HG03442 (cell line): ENCODE measurements at regions not wholly inside any gene's neighbourhood (a gene's known extent, or its start where the extent isn't known, plus 50 kb on each side); places are given as distances from the start of the nearest gene placed in this dataset.
A peak's percentile ranks its signal among the peaks of the same experiment; 100 is the strongest.

ENCODE experiments used
- ATAC-seq: cut with Tn5 transposase; IDR thresholded peaks from one replicate; pipeline ENCODE4 v1.9.1; 2021; ENCODE audit warnings: mild to moderate bottlenecking, moderate library complexity; ENCODE audit not compliant: unreplicated experiment

GRCh38 chr4:124253080-124253479 lies 459.5 kb downstream of the ANKRD50 start:
- ATAC-seq: no peak

- ATAC-seq: peak; percentile 97
These were observed 450.0 kb downstream of the ANKRD50 start for GRCh38 chr4:124262211-124263179.

- no peak for ATAC-seq
These were observed 446.8 kb downstream of the ANKRD50 start for GRCh38 chr4:124265701-124266100.

- ATAC-seq: no peak
These were observed 445.8 kb downstream of the ANKRD50 start for GRCh38 chr4:124266721-124267120.

- no peak for ATAC-seq
These were observed 436.1 kb downstream of the ANKRD50 start for GRCh38 chr4:124276461-124276860.

- no peak for ATAC-seq
These were observed 434.8 kb downstream of the ANKRD50 start for GRCh38 chr4:124277691-124278090.

GRCh38 chr4:124278477-124278876 lies 434.1 kb downstream of the ANKRD50 start:
- ATAC-seq: no peak

GRCh38 chr4:124279741-124280140 lies 432.8 kb downstream of the ANKRD50 start:
- no peak for ATAC-seq

- no peak for ATAC-seq
These were observed 430.1 kb downstream of the ANKRD50 start for GRCh38 chr4:124282301-124282898.

GRCh38 chr4:124288706-124289486 lies 423.6 kb downstream of the ANKRD50 start:
- ATAC-seq: no peak

GRCh38 chr4:124290678-124291077 lies 421.9 kb downstream of the ANKRD50 start:
- no peak for ATAC-seq

GRCh38 chr4:124295413-124295812 lies 417.1 kb downstream of the ANKRD50 start:
- no peak for ATAC-seq

GRCh38 chr4:124304941-124305340 lies 407.6 kb downstream of the ANKRD50 start:
- ATAC-seq: no peak

- no peak for ATAC-seq
These were observed 406.2 kb downstream of the ANKRD50 start for GRCh38 chr4:124306352-124306751.

GRCh38 chr4:124307143-124307542 lies 405.4 kb downstream of the ANKRD50 start:
- ATAC-seq: no peak

- no peak for ATAC-seq
These were observed 394.2 kb downstream of the ANKRD50 start for GRCh38 chr4:124318292-124318691.

GRCh38 chr4:124321364-124321763 lies 391.2 kb downstream of the ANKRD50 start:
- no peak for ATAC-seq

GRCh38 chr4:124322234-124323065 lies 390.1 kb downstream of the ANKRD50 start:
- peak; percentile 64 for ATAC-seq

GRCh38 chr4:124325690-124326089 lies 386.8 kb downstream of the ANKRD50 start:
- ATAC-seq: no peak

GRCh38 chr4:124329134-124329533 lies 383.4 kb downstream of the ANKRD50 start:
- ATAC-seq: no peak
